Activated CD8-positive, alpha-beta memory T cell treated with anti-CD3 and anti-CD28 coated beads, Interleukin-2, amount 10 ng/mL, durations not matched to agents 7 days and 5 days (primary cell): ENCODE measurements at regions not wholly inside any gene's neighbourhood (a gene's known extent, or its start where the extent isn't known, plus 50 kb on each side); places are given as distances from the start of the nearest gene placed in this dataset.

Experiments used
- ATAC-seq: fragments of 150-1000 bp; cut with Tn5 transposase; one replicate; pipeline ENCODE4 v1.10.0; 2021; ENCODE audit warnings: moderate library complexity
- CTCF ChIA-PET: fragments of 350-600 bp; sonication (Branson Sonifier 250); formaldehyde crosslinking; loops from one replicate; lab custom pipeline; 2021; ENCODE audit warnings: antibody characterized with exemption; lab: Charles Lee
- DNase-seq: peaks from one replicate; pipeline ENCODE4 v3.0.0-alpha.2; 2020
- H3K27ac Mint-ChIP-seq: one replicate; pipeline ENCODE4 v1.8.0; 2021; ENCODE audit warnings: mild to moderate bottlenecking, mixed read lengths
- H3K27me3 Mint-ChIP-seq: one replicate; pipeline ENCODE4 v1.8.0; 2021; ENCODE audit warnings: mixed read lengths
- H3K36me3 Mint-ChIP-seq: one replicate; pipeline ENCODE4 v1.8.0; 2021; ENCODE audit warnings: mild to moderate bottlenecking, mixed read lengths
- H3K4me1 Mint-ChIP-seq: one replicate; pipeline ENCODE4 v1.8.0; 2021; ENCODE audit warnings: mixed read lengths
- H3K4me3 Mint-ChIP-seq: one replicate; pipeline ENCODE4 v1.8.0; 2021; ENCODE audit warnings: mild to moderate bottlenecking, moderate library complexity, mixed read lengths
- H3K9me3 Mint-ChIP-seq: one replicate; pipeline ENCODE4 v1.8.0; 2022; ENCODE audit warnings: low read depth, mixed read lengths

DNA sequence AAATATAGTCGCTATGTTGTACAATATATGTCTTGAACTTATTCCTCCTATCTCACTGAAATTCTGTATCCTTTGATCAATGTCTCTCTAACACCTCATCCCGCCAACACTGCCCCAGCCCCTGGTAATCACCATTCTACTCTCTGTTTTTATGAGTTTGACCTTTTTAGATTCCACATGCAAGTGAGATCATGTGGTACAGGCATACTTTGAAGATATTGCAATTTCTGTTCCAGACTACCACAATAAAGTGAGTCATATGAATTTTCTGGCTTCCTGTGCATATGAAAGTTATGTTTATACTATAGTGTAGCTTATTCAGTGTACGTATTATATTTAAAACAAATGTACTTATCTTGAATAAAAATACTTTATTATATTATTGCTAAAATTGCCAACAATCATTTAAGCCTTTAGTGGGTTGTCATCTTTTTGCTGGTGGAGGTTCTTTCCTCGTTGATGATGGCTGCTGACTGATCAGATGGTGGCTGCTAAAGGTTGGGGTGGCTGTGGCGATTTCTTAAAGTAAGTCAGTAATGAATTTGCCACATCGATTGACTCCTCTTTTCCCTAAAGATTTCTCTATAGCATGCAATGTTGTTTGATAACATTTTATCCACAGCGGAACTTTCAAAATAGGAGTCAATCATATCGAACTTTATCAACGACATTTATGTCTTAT lies 257.2 kb downstream of the NFKBIZ start:
- H3K4me1 Mint-ChIP-seq, result peaks cover 3% of the 10 kb centered on the region
- no peak overlapping the region for H3K4me3 Mint-ChIP-seq
- H3K27ac Mint-ChIP-seq, result no peak overlapping the region
- CTCF ChIA-PET, result no interaction called here
- H3K9me3 Mint-ChIP-seq, result peaks cover 8% of the 10 kb centered on the region
- ATAC-seq, result no peak
- H3K27me3 Mint-ChIP-seq, result no peaks in the 10 kb centered on the region
- H3K36me3 Mint-ChIP-seq, result peaks cover 7% of the 10 kb centered on the region
- DNase-seq, result no peak

DNA sequence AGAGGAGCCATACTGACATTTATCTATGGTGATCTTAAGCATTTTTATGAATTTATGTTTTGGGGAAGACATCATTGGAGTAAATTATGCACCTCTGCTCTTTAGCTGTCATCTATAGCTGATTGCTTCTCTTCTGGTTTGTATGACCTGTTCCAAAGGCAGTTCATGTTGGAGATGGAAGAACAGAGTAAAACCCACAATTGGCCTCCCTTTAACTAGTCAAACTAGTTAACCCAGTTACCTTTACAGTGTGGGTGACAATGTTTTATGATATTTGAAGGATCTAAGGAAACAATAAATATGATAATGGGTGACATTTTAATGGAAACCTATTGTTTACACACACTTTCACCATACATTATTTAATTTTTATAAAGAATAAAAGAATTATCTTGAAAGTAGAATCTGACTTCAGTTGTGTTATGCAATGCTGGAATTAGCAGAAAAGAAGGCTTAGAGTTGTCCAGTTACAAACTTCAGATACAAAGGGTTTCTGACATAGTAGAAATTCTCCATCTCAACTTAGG lies 263.5 kb downstream of the NFKBIZ start:
- H3K4me1 Mint-ChIP-seq, result peaks cover 24% of the 10 kb centered on the region
- H3K9me3 Mint-ChIP-seq, result peaks cover 3% of the 10 kb centered on the region
- no peak for DNase-seq
- peaks cover 2% of the 10 kb centered on the region for H3K27me3 Mint-ChIP-seq
- CTCF ChIA-PET, result no interaction called here
- peak overlapping the region; percentile 17 for H3K27ac Mint-ChIP-seq
- no peak for ATAC-seq
- peaks cover 13% of the 10 kb centered on the region for H3K36me3 Mint-ChIP-seq
- H3K4me3 Mint-ChIP-seq, result no peak overlapping the region

- DNase-seq (no peak), ATAC-seq (no peak)
- peak overlapping the region; percentile 63 for H3K27ac Mint-ChIP-seq
- CTCF ChIA-PET, result interaction anchor here (1.2 kb wide), 2 partner anchors 116 to 311 kb away, joined by 3 read pairs; no protein-coding TSS in a partner anchor
- peaks cover 3% of the 10 kb centered on the region for H3K9me3 Mint-ChIP-seq
- H3K4me1 Mint-ChIP-seq, result peaks cover 24% of the 10 kb centered on the region
- peaks cover 2% of the 10 kb centered on the region for H3K27me3 Mint-ChIP-seq
- no peak overlapping the region for H3K4me3 Mint-ChIP-seq
- H3K36me3 Mint-ChIP-seq, result peaks cover 14% of the 10 kb centered on the region
Observed at GRCh38 chr3:102113421-102114041, 264.2 kb downstream of the NFKBIZ start.

GRCh38 chr3:102114264-102114979 lies 265.1 kb downstream of the NFKBIZ start:
- H3K4me1 Mint-ChIP-seq, result peaks cover 24% of the 10 kb centered on the region
- DNase-seq (peak; percentile 75), ATAC-seq (peak; percentile 92)
- CTCF ChIA-PET, result interaction anchor here (0.8 to 1.2 kb wide), 3 partner anchors 39 to 312 kb away, joined by 3 read pairs; no protein-coding TSS in a partner anchor
- H3K4me3 Mint-ChIP-seq, result no peak overlapping the region
- peaks cover 17% of the 10 kb centered on the region for H3K36me3 Mint-ChIP-seq
- H3K9me3 Mint-ChIP-seq, result peaks cover 3% of the 10 kb centered on the region
- H3K27ac Mint-ChIP-seq, result peak overlapping the region; percentile 63
- peaks cover 2% of the 10 kb centered on the region for H3K27me3 Mint-ChIP-seq

GRCh38 chr3:102122527-102122926 lies 273.2 kb downstream of the NFKBIZ start:
- no peak overlapping the region for H3K4me3 Mint-ChIP-seq
- H3K27me3 Mint-ChIP-seq, result no peaks in the 10 kb centered on the region
- CTCF ChIA-PET, result interaction anchor here (1.6 kb wide), 1 partner anchor 103 kb away, joined by 4 read pairs; no protein-coding TSS in a partner anchor

GRCh38 chr3:102123590-102124190 lies 274.4 kb downstream of the NFKBIZ start:
- no peaks in the 10 kb centered on the region for H3K27me3 Mint-ChIP-seq
- ATAC-seq, result no peak
- H3K36me3 Mint-ChIP-seq, result peaks cover 19% of the 10 kb centered on the region
- H3K27ac Mint-ChIP-seq, result no peak overlapping the region
- H3K9me3 Mint-ChIP-seq, result peaks cover 26% of the 10 kb centered on the region
- no peak for DNase-seq
- no peak overlapping the region for H3K4me3 Mint-ChIP-seq
- H3K4me1 Mint-ChIP-seq, result no peaks in the 10 kb centered on the region
- CTCF ChIA-PET, result no interaction called here

More at GRCh38 chr3:102122527-102122926, 273.2 kb downstream of the NFKBIZ start:
- Mint-ChIP-seq H3K27ac (no peak overlapping the region), H3K36me3 (peaks cover 20% of the 10 kb centered on the region), H3K9me3 (peaks cover 26% of the 10 kb centered on the region), H3K4me1 (no peaks in the 10 kb centered on the region)
- ATAC-seq, result no peak
- DNase-seq, result no peak

- Mint-ChIP-seq H3K9me3 (peaks cover 26% of the 10 kb centered on the region), H3K36me3 (peaks cover 16% of the 10 kb centered on the region), H3K27ac (no peak overlapping the region), H3K4me3 (no peak overlapping the region), H3K27me3 (no peaks in the 10 kb centered on the region), H3K4me1 (no peaks in the 10 kb centered on the region)
- no peak for DNase-seq
- CTCF ChIA-PET, result no interaction called here
- ATAC-seq, result no peak
Observed at GRCh38 chr3:102124282-102124681, 275.0 kb downstream of the NFKBIZ start.

DNA sequence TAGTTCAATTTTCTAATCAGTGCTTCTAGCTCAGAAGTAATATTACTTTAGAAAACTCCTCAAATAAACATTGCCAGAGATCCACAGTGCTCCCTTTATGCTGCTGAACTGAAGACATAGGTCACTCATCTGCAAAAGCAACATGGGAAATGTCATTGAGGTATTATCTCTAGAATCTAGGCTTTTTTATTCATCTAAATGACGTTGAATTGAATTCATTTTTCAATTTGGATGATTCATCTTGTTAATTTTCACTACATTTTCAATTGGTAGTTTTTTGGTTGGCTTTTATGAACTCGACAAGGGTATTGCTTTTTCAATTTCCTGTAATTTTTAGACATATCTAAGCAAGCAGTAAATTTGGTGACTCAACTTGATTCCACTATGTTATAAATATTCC lies 275.4 kb downstream of the NFKBIZ start:
- H3K9me3 Mint-ChIP-seq, result peaks cover 26% of the 10 kb centered on the region
- DNase-seq, result no peak
- no peak for ATAC-seq
- no peaks in the 10 kb centered on the region for H3K27me3 Mint-ChIP-seq
- peaks cover 16% of the 10 kb centered on the region for H3K36me3 Mint-ChIP-seq
- H3K4me1 Mint-ChIP-seq, result no peaks in the 10 kb centered on the region
- CTCF ChIA-PET, result no interaction called here
- no peak overlapping the region for H3K27ac Mint-ChIP-seq
- no peak overlapping the region for H3K4me3 Mint-ChIP-seq

DNA sequence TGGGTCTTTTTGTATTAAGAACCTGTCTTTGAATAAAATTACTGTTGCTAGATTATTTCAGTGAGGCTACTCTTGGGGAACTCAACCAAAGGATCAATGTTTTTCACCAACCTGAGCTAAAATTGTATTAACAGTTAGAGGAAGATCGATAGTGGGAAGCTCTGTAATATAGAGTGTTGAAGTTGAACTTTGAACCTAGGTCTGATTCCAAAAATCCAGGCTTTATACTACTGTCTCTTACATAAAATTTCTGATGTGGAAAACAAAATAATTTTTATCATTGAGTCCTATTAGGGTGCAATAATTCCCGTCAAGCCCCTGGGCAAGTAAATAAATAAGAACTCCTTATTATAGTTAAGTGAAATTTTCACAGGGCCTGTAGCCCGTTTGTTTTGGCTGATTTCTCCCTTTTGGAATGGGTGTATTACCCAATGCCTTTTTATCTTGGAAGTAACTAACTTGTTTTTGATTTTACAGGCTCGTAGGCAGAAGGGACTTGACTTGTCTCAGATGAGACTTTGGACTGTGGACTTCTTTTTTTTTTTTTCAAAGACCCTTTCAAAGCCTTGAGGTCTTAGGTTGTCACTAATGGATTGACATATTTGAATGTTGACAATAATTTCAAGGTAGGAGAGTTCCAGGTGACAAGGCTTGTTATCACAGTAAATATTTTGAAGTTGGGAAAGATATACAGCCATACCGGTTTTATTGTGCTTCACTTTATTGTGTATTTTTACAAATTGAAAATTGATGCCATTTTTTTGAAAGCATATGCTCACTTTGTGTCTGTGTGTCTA lies 276.1 kb downstream of the NFKBIZ start:
- Mint-ChIP-seq H3K36me3 (peaks cover 16% of the 10 kb centered on the region), H3K27me3 (no peaks in the 10 kb centered on the region), H3K4me3 (no peak overlapping the region), H3K9me3 (peaks cover 20% of the 10 kb centered on the region), H3K4me1 (peaks cover 5% of the 10 kb centered on the region), H3K27ac (no peak overlapping the region)
- DNase-seq (no peak), ATAC-seq (no peak)
- CTCF ChIA-PET, result no interaction called here

- CTCF ChIA-PET, result no interaction called here
- no peaks in the 10 kb centered on the region for H3K27me3 Mint-ChIP-seq
Observed at GRCh38 chr3:102125994-102126368, 276.7 kb downstream of the NFKBIZ start.

DNA sequence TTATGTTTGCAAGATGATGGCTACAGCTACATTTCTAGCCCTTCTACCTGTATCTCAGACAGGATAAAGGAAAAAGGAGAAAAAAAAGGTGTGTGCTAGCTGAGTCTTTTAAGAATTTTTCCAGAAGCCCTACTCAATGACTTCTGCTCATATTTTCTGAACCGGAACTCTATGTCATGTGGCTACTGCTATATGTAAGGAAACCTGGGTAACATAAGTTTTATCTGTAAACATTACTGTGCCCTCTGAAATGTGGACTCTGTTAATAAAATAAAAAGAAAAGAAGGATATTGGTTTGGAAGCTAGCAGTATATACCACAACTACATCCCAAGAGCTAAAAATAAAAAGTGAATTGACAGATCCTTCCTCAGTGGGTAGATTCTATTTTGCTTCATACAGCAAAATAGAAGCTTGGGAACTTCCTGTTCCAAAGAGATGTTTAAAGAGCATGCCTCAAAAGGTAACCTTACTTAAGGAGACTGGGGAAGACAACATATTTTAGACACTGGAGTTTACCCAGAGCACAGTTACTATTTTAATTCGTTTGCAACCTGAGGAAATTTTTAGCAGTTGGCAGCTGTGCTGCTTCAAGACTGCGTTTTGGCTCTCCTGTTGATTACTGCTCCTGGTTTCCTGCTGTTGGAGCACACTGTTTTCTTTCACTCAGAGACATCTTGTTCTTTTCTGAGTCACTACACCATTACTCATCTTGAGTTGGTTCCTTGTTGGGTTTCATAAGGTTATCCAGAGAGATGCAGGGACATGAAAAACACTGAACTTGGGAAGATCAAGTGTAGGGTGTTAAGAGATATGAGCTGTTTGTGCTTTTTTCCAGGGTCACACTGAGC lies 280.7 kb downstream of the NFKBIZ start:
- no peak for ATAC-seq
- Mint-ChIP-seq H3K4me1 (peaks cover 7% of the 10 kb centered on the region), H3K27ac (no peak overlapping the region)

More at GRCh38 chr3:102125994-102126368, 276.7 kb downstream of the NFKBIZ start:
- no peak for DNase-seq
- no peak overlapping the region for H3K27ac Mint-ChIP-seq
- H3K9me3 Mint-ChIP-seq, result peaks cover 15% of the 10 kb centered on the region
- no peak overlapping the region for H3K4me3 Mint-ChIP-seq
- ATAC-seq, result no peak
- peaks cover 12% of the 10 kb centered on the region for H3K36me3 Mint-ChIP-seq
- peaks cover 5% of the 10 kb centered on the region for H3K4me1 Mint-ChIP-seq

DNA sequence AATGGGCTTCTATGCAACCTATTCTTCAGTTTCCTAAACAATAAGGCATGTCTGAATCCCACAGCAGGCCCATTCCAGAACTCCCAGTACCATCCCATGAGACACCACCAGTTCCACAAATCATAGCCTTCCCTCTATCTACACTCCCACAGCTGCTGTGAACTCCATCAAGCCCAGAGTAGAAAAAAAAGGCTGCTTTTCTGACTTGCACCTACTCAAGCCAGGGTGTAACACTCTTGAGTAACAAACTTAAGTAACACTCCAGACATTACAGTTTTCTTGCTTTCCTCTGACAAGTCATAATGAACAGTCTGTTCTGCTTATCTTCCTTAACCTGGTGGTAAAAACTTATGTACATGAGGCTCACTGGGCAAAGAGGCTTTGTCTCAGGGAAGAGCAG lies 283.1 kb downstream of the NFKBIZ start:
- Mint-ChIP-seq H3K9me3 (no peaks in the 10 kb centered on the region), H3K4me1 (peaks cover 13% of the 10 kb centered on the region), H3K27me3 (peaks cover 16% of the 10 kb centered on the region), H3K27ac (no peak overlapping the region), H3K36me3 (no peaks in the 10 kb centered on the region), H3K4me3 (no peak overlapping the region)
- ATAC-seq (no peak), DNase-seq (no peak)
- CTCF ChIA-PET, result no interaction called here

More for the DNA sequence above, 280.7 kb downstream of the NFKBIZ start:
- CTCF ChIA-PET, result interaction anchor here (1.1 to 1.3 kb wide), 2 partner anchors 10 to 13 kb away, joined by 3 read pairs; no protein-coding TSS in a partner anchor
- H3K36me3 Mint-ChIP-seq, result no peaks in the 10 kb centered on the region
- peaks cover 9% of the 10 kb centered on the region for H3K27me3 Mint-ChIP-seq
- DNase-seq, result no peak
- peaks cover 4% of the 10 kb centered on the region for H3K9me3 Mint-ChIP-seq
- no peak overlapping the region for H3K4me3 Mint-ChIP-seq
